H4 (cell line): ENCODE measurements at regions not wholly inside any gene's neighbourhood (a gene's known extent, or its start where the extent isn't known, plus 50 kb on each side); places are given as distances from the start of the nearest gene placed in this dataset.

Source experiments
- DNase-seq: peaks from one replicate; pipeline ENCODE4 v3.0.0-alpha.2; 2015; ENCODE audit warnings: low spot score

- no peak for DNase-seq
Observed at GRCh38 chr10:105793071-105793470, 1152.0 kb downstream of the SORCS3 start.

GRCh38 chr10:105785721-105786120 lies 1144.6 kb downstream of the SORCS3 start:
- no peak for DNase-seq

- no peak for DNase-seq
Observed at GRCh38 chr10:105783936-105784483, 1142.9 kb downstream of the SORCS3 start.

- no peak for DNase-seq
Observed at GRCh38 chr10:105774881-105775280, 1133.8 kb downstream of the SORCS3 start.

GRCh38 chr10:105774351-105774750 lies 1133.3 kb downstream of the SORCS3 start:
- no peak for DNase-seq

- DNase-seq, result no peak
Observed at GRCh38 chr10:105770524-105771212, 1129.6 kb downstream of the SORCS3 start.

- no peak for DNase-seq
Observed at GRCh38 chr10:105769248-105770184, 1128.4 kb downstream of the SORCS3 start.

GRCh38 chr10:105763611-105764010 lies 1122.5 kb downstream of the SORCS3 start:
- DNase-seq, result no peak

GRCh38 chr10:105761576-105762260 lies 1120.6 kb downstream of the SORCS3 start:
- no peak for DNase-seq

GRCh38 chr10:105759669-105760068 lies 1118.6 kb downstream of the SORCS3 start:
- no peak for DNase-seq

GRCh38 chr10:105758209-105758998 lies 1117.3 kb downstream of the SORCS3 start:
- no peak for DNase-seq

- no peak for DNase-seq
Observed at GRCh38 chr10:105757302-105757701, 1116.2 kb downstream of the SORCS3 start.

GRCh38 chr10:105756386-105756785 lies 1115.3 kb downstream of the SORCS3 start:
- DNase-seq, result no peak

- DNase-seq, result no peak
Observed at GRCh38 chr10:105751688-105752087, 1110.6 kb downstream of the SORCS3 start.

- DNase-seq, result no peak
Observed at GRCh38 chr10:105745596-105746148, 1104.6 kb downstream of the SORCS3 start.

GRCh38 chr10:105743343-105744056 lies 1102.4 kb downstream of the SORCS3 start:
- no peak for DNase-seq

GRCh38 chr10:105742923-105743322 lies 1101.8 kb downstream of the SORCS3 start:
- no peak for DNase-seq

- peak; percentile 16 for DNase-seq
Observed at GRCh38 chr10:105742184-105742583, 1101.1 kb downstream of the SORCS3 start.

- no peak for DNase-seq
Observed at GRCh38 chr10:105734479-105734878, 1093.4 kb downstream of the SORCS3 start.

- no peak for DNase-seq
Observed at GRCh38 chr10:105733924-105734323, 1092.8 kb downstream of the SORCS3 start.
